Subcutaneous abdominal adipose tissue (tissue), 5 donors: ENCODE measurements at regions not wholly inside any gene's neighbourhood (a gene's known extent, or its start where the extent isn't known, plus 50 kb on each side); places are given as distances from the start of the nearest gene placed in this dataset.
"Not testable (repeated sequence)": the region's sequence is repeated elsewhere in the genome, so short reads cannot be mapped to it uniquely, and the experiment has no call there.

Source experiments
- H3K27ac ChIP-seq: one replicate; pipeline ENCODE4 v1.7.0; 2013; ENCODE audit warnings: low read depth, mild to moderate bottlenecking, inconsistent platforms, low read length, moderate library complexity
- H3K27me3 ChIP-seq, 5 donors: one replicate each; pipeline ENCODE4 v1.7.0; 2013; ENCODE audit warnings: low read length in 5 of 5, inconsistent platforms in 1 of 5; ENCODE audit not compliant: control insufficient read depth in 5 of 5, insufficient read depth in 4 of 5
- H3K36me3 ChIP-seq, 5 donors: one replicate each; pipeline ENCODE4 v1.7.0; 2013; ENCODE audit warnings: low read length in 5 of 5; ENCODE audit not compliant: control insufficient read depth in 5 of 5, insufficient read depth in 5 of 5
- H3K4me1 ChIP-seq, 5 donors: one replicate each; pipeline ENCODE4 v1.7.0; 2013; ENCODE audit warnings: low read length in 5 of 5, mild to moderate bottlenecking in 3 of 5, moderate library complexity in 1 of 5; ENCODE audit not compliant: control insufficient read depth in 5 of 5, insufficient read depth in 5 of 5
- H3K4me3 ChIP-seq, 5 donors: one replicate each; pipeline ENCODE4 v1.7.0; 2013; ENCODE audit warnings: low read length in 5 of 5, low read depth in 1 of 5
- H3K9ac ChIP-seq, 5 donors: one replicate each; pipeline ENCODE4 v1.7.0; 2013; ENCODE audit warnings: low read length in 5 of 5, mild to moderate bottlenecking in 4 of 5, moderate library complexity in 3 of 5
- H3K9me3 ChIP-seq, 5 donors: one replicate each; pipeline ENCODE4 v1.7.0; 2013; ENCODE audit warnings: low read length in 5 of 5; ENCODE audit not compliant: control insufficient read depth in 5 of 5
- donor health status: healthy.
- donor health status: healthy.
- donor health status: healthy.
- donor health status: healthy.
- donor health status: healthy.

GRCh38 chr17:53765609-53766008 lies 57.1 kb upstream of the KIF2B start:
- H3K36me3 ChIP-seq: no peaks in the 10 kb centered on the region
- no peaks in the 10 kb centered on the region for H3K4me1 ChIP-seq
- no peak overlapping the region for H3K4me3 ChIP-seq
- H3K27ac ChIP-seq: no peak overlapping the region
- H3K9me3 ChIP-seq: peaks cover 0 to 5% (median 0%) of the 10 kb centered on the region in 5 donors
- H3K9ac ChIP-seq: no peak overlapping the region
- no peaks in the 10 kb centered on the region for H3K27me3 ChIP-seq

DNA sequence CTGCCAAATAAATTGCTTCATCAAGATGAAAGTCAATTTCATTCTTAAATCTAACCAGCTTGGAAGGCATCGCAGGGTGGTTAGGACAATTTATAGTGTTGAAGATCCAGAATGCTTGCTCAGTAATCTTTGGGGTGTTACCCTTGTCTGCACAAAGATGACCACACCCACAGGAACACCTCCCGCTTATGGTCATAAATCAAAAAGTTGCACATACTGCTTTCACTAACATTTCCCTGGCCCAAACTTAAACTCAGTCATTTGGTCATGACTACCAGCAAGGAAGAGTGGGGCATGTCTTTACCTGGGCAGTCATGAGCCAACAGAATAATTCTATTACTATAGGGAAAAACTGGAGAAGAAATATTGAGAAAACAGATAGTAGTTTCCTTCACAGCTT lies 57.6 kb upstream of the KIF2B start:
- H3K4me3 ChIP-seq: no peak overlapping the region
- H3K27me3 ChIP-seq: no peaks in the 10 kb centered on the region
- peaks cover 0 to 5% (median 0%) of the 10 kb centered on the region in 5 donors for H3K9me3 ChIP-seq
- H3K4me1 ChIP-seq: no peaks in the 10 kb centered on the region
- no peaks in the 10 kb centered on the region for H3K36me3 ChIP-seq
- no peak overlapping the region for H3K9ac ChIP-seq
- H3K27ac ChIP-seq: no peak overlapping the region

- H3K36me3 ChIP-seq: no peaks in the 10 kb centered on the region
Observed at GRCh38 chr17:53757559-53757958, 65.2 kb upstream of the KIF2B start.

DNA sequence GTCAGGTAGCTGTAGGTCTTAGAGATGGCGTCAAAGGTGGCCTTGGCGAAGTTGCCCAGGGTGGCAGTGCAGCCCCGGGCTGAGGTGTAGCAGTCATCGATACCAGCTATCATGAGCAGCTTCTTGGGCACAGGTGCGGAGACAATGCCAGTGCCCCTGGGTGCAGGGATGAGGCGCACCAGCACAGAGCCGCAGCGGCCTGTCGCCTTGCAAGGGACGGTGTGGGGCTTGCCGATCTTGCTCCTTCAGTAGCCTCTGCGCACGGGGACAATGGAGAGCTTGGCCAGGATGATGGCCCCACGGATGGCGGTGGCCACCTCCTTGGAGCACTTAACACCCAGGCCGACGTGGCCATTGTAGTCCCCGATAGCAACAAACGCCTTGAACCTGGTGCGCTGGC lies 65.6 kb upstream of the KIF2B start:
- not testable (repeated sequence) for H3K4me1 ChIP-seq, H3K9ac ChIP-seq, H3K9me3 ChIP-seq, H3K27ac ChIP-seq, H3K4me3 ChIP-seq, H3K27me3 ChIP-seq, H3K36me3 ChIP-seq

More at GRCh38 chr17:53757559-53757958, 65.2 kb upstream of the KIF2B start:
- H3K27me3 ChIP-seq: no peaks in the 10 kb centered on the region
- no peaks in the 10 kb centered on the region for H3K4me1 ChIP-seq
- no peak overlapping the region for H3K27ac ChIP-seq
- no peak overlapping the region for H3K4me3 ChIP-seq
- H3K9ac ChIP-seq: no peak overlapping the region
- H3K9me3 ChIP-seq: peaks cover 0 to 8% (median under 1%) of the 10 kb centered on the region in 5 donors

GRCh38 chr17:53749178-53749577 lies 73.5 kb upstream of the KIF2B start:
- Histone ChIP-seq H3K27me3 (no peaks in the 10 kb centered on the region), H3K27ac (no peak overlapping the region), H3K4me3 (no peak overlapping the region), H3K36me3 (no peaks in the 10 kb centered on the region), H3K9me3 (peaks cover 0 to 3% (median 0%) of the 10 kb centered on the region in 5 donors), H3K4me1 (peaks cover 0 to 4% (median 0%) of the 10 kb centered on the region in 5 donors), H3K9ac (no peak overlapping the region)

- H3K36me3 ChIP-seq, H3K9ac ChIP-seq, H3K4me1 ChIP-seq, H3K4me3 ChIP-seq, H3K9me3 ChIP-seq, H3K27ac ChIP-seq, H3K27me3 ChIP-seq: not testable (repeated sequence)
Observed at GRCh38 chr17:53748159-53748820, 74.4 kb upstream of the KIF2B start.

- Histone ChIP-seq H3K36me3 (no peaks in the 10 kb centered on the region), H3K9me3 (no peaks in the 10 kb centered on the region), H3K4me3 (no peak overlapping the region), H3K27ac (no peak overlapping the region), H3K9ac (no peak overlapping the region), H3K4me1 (no peaks in the 10 kb centered on the region), H3K27me3 (no peaks in the 10 kb centered on the region)
Observed at GRCh38 chr17:53740312-53740711, 82.4 kb upstream of the KIF2B start.

GRCh38 chr17:53736516-53737240 lies 86.0 kb upstream of the KIF2B start:
- Histone ChIP-seq H3K27ac (no peak overlapping the region), H3K4me1 (no peaks in the 10 kb centered on the region), H3K36me3 (no peaks in the 10 kb centered on the region), H3K4me3 (no peak overlapping the region), H3K9ac (no peak overlapping the region), H3K9me3 (no peaks in the 10 kb centered on the region), H3K27me3 (no peaks in the 10 kb centered on the region)

GRCh38 chr17:53724726-53725125 lies 98.0 kb upstream of the KIF2B start:
- no peaks in the 10 kb centered on the region for H3K36me3 ChIP-seq
- H3K9me3 ChIP-seq: peaks cover 0 to 2% (median 0%) of the 10 kb centered on the region in 5 donors
- H3K27ac ChIP-seq: no peak overlapping the region
- H3K27me3 ChIP-seq: no peaks in the 10 kb centered on the region
- H3K4me1 ChIP-seq: no peaks in the 10 kb centered on the region
- no peak overlapping the region for H3K4me3 ChIP-seq
- no peak overlapping the region for H3K9ac ChIP-seq

DNA sequence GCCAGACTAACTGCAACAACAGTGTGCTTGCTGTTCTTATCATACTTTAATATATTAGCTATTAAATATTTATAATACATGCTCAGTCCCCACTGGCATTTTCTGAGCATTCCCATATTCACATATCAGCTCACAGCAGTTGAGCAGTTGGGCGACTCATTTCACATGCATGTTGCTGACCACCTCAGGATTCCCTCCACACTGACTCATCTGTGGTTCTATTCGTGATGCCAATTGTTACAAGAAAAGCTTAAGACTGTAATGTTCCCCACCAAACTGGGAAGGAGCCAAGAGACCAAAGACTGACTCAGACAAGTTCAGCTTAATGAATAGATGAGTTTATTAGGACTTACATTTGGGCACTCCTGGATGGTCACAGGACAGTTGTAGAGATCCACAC lies 100.3 kb upstream of the KIF2B start:
- no peaks in the 10 kb centered on the region for H3K9me3 ChIP-seq
- H3K4me3 ChIP-seq: no peak overlapping the region
- no peak overlapping the region for H3K27ac ChIP-seq
- H3K27me3 ChIP-seq: no peaks in the 10 kb centered on the region
- no peaks in the 10 kb centered on the region for H3K4me1 ChIP-seq
- H3K9ac ChIP-seq: no peak overlapping the region
- H3K36me3 ChIP-seq: no peaks in the 10 kb centered on the region
